GM19395 (cell line): ENCODE measurements at regions not wholly inside any gene's neighbourhood (a gene's known extent, or its start where the extent isn't known, plus 50 kb on each side); places are given as distances from the start of the nearest gene placed in this dataset.
"Not testable (repeated sequence)": the region's sequence is repeated elsewhere in the genome, so short reads cannot be mapped to it uniquely, and the experiment has no call there.

Experiments
- ATAC-seq: cut with Tn5 transposase; IDR thresholded peaks from one replicate; pipeline ENCODE4 v1.9.1; 2021; ENCODE audit warnings: mild to moderate bottlenecking, moderate library complexity; ENCODE audit not compliant: unreplicated experiment

- not testable (repeated sequence) for ATAC-seq
Observed at GRCh38 chr9:61953108-61953507, 763.3 kb downstream of the SPATA31A7 start.

GRCh38 chr9:61971635-61972034 is 781.8 kb downstream of the SPATA31A7 start:
- ATAC-seq: not testable (repeated sequence)

DNA sequence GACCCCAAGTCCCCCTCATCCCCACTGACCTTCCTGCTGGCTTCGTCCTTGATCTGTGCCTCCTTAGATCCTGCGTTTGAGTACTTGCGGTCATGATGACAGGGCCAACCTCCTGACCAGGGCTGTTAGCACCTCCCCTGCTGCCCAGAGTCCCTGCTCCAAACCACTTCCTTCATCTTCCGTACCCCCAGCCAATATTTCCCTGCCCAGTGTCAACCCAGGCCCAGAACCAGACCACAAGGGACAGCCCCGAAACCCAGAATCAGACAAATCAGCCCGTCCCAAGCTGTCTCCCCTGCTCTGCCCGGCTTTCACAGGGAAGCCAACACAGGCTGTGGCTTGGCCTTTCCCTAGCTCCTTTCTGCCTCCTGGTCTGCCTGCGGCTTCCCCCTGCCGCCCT is 784.7 kb downstream of the SPATA31A7 start:
- not testable (repeated sequence) for ATAC-seq

DNA sequence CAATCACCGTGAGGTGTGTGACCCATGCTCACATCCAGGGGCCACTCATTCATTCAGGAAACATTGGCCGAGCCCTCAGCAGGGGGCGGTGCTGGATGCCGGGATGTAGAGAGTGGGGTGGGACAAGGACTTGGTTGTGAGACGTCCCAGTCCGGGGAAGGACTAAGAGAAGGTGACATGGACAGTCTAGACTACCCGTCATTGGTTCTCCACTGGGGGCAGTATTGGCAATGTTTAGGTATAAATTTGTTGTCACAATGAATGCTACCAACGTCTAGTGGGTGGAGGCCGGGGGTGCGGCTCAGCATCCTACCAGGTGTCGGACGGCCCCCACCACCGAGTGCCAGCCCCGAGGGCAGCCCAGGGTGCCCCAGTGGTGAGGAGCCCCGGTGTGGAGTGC is 786.5 kb downstream of the SPATA31A7 start:
- not testable (repeated sequence) for ATAC-seq

- ATAC-seq: not testable (repeated sequence)
Observed at GRCh38 chr9:61982727-61983126, 792.9 kb downstream of the SPATA31A7 start.

GRCh38 chr9:61983441-61983840 is 793.6 kb downstream of the SPATA31A7 start:
- ATAC-seq: not testable (repeated sequence)

- not testable (repeated sequence) for ATAC-seq
Observed at GRCh38 chr9:61983954-61984353, 794.1 kb downstream of the SPATA31A7 start.

- not testable (repeated sequence) for ATAC-seq
Observed at GRCh38 chr9:61984513-61984912, 794.7 kb downstream of the SPATA31A7 start.

- ATAC-seq: not testable (repeated sequence)
Observed at GRCh38 chr9:61992110-61992509, 802.3 kb downstream of the SPATA31A7 start.

DNA sequence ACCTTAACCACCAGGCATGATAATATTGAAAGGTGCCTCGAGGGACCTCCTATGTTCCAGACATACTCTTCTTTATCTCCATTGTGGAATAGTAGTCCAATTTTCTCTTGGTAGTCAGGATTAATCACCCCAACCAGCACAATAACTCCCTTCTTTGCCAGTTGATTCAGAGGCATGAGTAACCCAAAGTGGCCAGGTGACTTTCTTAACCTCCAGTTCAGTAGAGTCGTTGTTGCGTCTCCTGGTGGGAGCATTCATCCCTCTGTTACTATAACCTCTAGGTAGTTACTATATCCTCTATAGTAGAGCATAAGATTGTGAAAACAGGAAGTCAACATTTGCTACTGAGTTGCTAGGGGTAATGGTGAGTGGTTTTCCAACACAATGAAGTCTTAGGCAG is 842.6 kb downstream of the SPATA31A7 start:
- ATAC-seq: not testable (repeated sequence)

- not testable (repeated sequence) for ATAC-seq
Observed at GRCh38 chr9:62038260-62038659, 848.4 kb downstream of the SPATA31A7 start.

DNA sequence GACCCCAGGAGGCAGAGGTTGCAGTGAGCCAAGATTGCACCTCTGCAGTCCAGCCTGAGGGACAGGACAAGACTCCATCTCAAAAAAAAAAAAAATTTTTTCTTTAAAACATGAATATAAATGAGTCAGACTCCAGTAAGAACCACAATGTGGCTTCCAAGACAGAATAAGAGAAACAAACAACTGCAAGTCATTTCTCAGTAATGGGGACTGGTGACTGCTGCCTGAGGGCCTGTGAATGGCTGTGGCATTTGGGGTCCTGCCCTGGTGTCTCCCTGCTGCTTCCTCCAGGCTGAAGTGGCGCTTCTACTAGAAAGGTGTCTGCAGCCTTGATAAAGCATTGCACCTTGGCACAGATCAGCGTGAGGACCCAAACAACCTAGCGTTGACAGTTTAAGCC is 868.3 kb downstream of the SPATA31A7 start:
- not testable (repeated sequence) for ATAC-seq

DNA sequence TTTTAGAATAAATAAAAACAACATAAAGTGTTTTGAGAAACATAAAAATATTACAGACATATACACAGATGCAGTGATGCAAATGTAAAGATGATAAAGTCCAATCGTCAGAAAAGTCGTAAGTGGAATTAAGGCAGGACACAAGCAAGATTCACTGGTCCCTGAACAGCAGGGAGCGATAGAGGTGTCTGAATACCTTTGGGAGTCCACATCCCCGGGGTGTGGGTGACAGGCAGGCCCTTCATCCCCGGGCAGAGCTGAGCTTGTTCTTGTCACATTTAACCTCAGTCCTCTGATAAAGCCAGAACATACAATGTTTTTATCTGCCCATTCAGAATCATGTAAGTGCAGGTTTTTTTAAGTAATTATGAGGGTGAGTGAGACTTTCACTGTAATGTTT is 881.2 kb downstream of the SPATA31A7 start:
- ATAC-seq: not testable (repeated sequence)

DNA sequence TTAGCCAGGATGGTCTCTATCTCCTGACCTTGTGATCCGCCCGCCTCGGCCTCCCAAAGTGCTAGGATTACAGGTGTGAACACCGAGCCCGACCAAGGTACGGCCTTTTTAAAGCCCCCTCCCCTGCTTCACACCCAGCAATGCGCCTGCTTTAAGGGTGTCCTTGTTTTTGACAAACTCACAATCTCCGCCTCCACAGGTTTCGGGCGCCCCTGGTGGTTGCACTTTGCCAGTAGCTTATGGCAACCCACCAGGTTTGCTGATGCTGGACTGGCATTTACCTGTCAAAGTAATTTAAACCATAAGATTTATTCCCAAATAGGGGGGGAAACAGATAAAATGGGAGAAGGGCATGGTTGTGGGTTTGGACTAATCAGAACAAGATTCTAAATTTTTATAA is 883.6 kb downstream of the SPATA31A7 start:
- not testable (repeated sequence) for ATAC-seq

DNA sequence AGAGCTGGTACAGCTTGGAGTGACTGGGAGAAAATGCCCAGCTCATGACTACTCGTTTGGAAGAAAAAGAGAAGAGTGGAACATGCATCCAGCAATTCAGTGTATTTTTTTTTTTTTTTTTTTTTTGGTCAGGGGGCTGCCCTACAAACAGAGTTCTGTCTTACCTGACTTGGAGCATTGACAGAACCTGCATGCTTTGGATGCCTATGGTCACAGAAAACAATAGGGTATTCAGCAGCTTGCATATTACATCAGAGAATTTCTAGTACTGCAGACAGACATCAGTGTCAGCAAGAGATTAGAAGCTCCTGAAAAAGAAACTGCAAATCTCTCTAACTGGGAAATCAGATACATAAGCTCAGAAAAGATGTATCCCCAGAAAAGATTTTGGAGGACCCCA is 894.4 kb downstream of the SPATA31A7 start:
- not testable (repeated sequence) for ATAC-seq

- not testable (repeated sequence) for ATAC-seq
Observed at GRCh38 chr9:62095714-62096345, 906.0 kb downstream of the SPATA31A7 start.

DNA sequence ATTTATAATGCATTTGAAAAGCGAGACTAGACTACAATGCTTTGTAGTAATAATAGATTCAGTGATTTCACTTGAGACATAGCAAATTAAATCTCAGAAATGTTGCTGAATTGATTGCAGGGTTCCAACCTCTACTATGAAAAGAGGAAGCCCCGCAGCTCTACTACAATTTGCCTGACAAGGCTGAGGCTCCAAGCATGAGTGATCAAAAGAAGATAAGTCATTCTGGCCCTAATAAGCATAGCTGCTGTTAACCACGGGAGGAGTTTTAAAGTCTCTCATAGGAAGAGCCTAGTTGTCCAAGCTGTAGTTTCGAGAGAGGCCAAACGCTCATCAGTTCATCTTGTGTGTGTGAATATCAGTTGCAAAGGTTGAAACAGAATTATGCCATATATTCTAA is 920.6 kb downstream of the SPATA31A7 start:
- ATAC-seq: peak; percentile 74

DNA sequence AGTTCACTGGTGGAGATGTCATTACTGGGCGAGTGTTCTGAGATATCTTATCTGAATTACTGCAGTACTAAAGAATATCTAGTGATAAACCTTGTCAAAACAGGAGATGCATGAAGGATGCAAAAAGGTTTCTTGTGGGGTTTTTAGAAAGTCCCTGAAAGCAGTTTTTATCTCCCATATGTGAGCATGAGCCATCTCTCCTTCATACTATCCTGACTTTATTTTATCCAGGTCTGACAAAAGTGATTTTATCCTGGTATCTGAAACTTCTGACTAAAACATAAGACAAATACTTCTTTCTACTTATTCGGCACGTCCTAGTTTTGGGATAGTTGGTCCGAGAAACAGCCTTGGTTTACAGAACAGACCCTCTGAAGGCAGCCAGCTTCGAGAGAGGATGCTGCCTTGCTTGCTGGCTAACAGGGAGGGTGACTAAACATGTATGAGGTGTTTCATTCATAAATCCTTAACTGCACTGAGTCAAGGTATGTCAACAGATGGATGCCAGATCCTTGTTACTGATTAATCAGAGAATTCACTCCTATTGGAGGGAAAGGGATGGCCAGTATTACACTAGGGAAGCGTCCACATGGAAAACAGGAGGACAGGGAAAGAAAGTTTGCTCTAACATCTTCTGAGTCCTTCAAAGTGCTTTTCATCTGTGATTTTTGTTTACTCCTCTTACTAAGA is 927.3 kb downstream of the SPATA31A7 start:
- ATAC-seq: not testable (repeated sequence)

- ATAC-seq: not testable (repeated sequence)
Observed at GRCh38 chr9:62119656-62120055, 929.8 kb downstream of the SPATA31A7 start.

DNA sequence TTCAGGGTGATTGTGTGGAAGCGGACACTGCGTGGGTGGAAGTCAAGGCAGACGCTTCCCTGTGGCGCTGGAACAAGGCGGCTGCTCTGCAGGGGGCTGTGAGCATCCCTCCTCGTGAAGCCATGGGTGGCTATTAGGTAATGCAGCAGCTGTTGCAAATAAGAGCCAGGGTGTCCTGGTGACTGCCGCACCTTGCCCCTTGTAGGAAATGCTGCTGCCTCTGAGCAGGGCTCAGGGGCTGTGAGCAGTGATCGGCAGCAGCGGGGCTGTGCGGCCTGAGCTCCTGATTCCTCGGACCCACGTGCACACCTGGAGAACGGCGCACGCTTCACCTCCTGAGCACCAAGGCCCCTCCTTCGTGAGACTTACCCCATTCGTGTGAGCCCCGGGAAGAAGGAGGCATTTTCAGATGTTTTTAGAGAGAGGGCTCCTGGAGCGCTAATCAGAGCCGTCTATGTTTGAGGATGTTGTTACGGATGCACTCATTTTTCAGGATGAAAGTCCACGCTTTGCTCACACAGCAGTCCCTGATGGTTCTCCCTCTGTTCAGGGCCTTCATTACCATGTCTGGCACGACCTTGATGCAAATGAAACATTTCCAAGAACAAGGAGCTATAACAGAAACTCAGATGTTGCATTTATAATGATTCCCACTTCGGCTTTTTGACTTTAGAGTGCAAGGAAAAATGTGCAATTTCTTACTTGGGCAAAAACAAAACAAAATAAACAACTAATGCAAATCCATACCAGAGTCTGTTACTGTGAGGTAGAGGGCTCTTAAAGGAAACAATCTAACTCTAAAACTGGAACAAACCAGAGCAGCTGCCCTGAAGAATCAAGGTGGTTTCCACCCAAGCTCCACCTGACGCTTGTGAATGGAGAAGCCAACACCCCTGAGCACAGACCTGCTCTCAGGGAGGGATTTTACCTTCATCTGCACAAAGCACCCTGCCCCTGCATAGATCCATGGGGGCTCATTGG is 936.1 kb downstream of the SPATA31A7 start:
- not testable (repeated sequence) for ATAC-seq

- not testable (repeated sequence) for ATAC-seq
Observed at GRCh38 chr9:62135022-62135421, 945.2 kb downstream of the SPATA31A7 start.
